Gastroesophageal sphincter (tissue), 4 donors: ENCODE measurements at regions not wholly inside any gene's neighbourhood (a gene's known extent, or its start where the extent isn't known, plus 50 kb on each side); places are given as distances from the start of the nearest gene placed in this dataset.

ENCODE experiments used
- ATAC-seq: fragments of 150-250 bp; one replicate; pipeline ENCODE4 v1.9.1; 2016; ENCODE audit warnings: mild to moderate bottlenecking, moderate library complexity
- H3K27ac ChIP-seq, 4 donors: fragments of 200-600 bp; sonication (generic) in 3 of 4; 1 replicate in 3 of 4; 2 replicates in 1 of 4; pipeline ENCODE4 v1.5.1; 2016 to 2019
- H3K27me3 ChIP-seq: fragments of 200-600 bp; sonication (generic); one replicate; pipeline ENCODE4 v1.5.1; 2019
- H3K36me3 ChIP-seq, 2 donors: fragments of 200-600 bp; sonication (generic); one replicate each; pipeline ENCODE4 v1.5.1; 2019; ENCODE audit warnings: control low read depth in 1 of 2
- H3K4me1 ChIP-seq, 3 donors: fragments of 200-600 bp; sonication (generic); 1 replicate in 2 of 3; 2 replicates in 1 of 3; pipeline ENCODE4 v1.5.1; 2016 to 2019; ENCODE audit warnings: control low read depth in 2 of 3
- H3K4me3 ChIP-seq, 2 donors: fragments of 200-600 bp; sonication (generic); one replicate each; pipeline ENCODE4 v1.5.1; 2019; ENCODE audit warnings: mild to moderate bottlenecking in 1 of 2, moderate library complexity in 1 of 2
- H3K9me3 ChIP-seq, 3 donors: fragments of 200-600 bp; sonication (generic); one replicate each; pipeline ENCODE4 v1.5.1; 2017 to 2019; ENCODE audit warnings: control low read depth in 2 of 3
- CTCF ChIP-seq, 4 experiments: fragments of 200-600 bp in 2 of 4; fragments of 450-650 bp in 2 of 4; sonication (generic) in 1 of 4; IDR thresholded peaks; one replicate each; pipeline ENCODE4 v1.5.1; 2017 to 2019; ENCODE audit warnings: antibody characterized with exemption in 4 of 4, mild to moderate bottlenecking in 2 of 4, moderate library complexity in 2 of 4
- EP300 ChIP-seq: sonication (generic); formaldehyde crosslinking; IDR thresholded peaks from one replicate; pipeline ENCODE4 v1.6.1; 2017; ENCODE audit warnings: antibody characterized with exemption, mild to moderate bottlenecking
- POLR2A ChIP-seq, 2 donors: fragments of 450-650 bp; IDR thresholded peaks; one replicate each; pipeline ENCODE4 v1.6.1; 2017; ENCODE audit warnings: antibody characterized with exemption in 2 of 2, mild to moderate bottlenecking in 2 of 2, moderate library complexity in 1 of 2
- POLR2AphosphoS5 ChIP-seq: sonication (generic); formaldehyde crosslinking; IDR thresholded peaks from one replicate; pipeline ENCODE4 v1.6.1; 2017; ENCODE audit warnings: antibody characterized with exemption
- WGBS, 2 donors: methylation state at CpG; one replicate each; pipeline ENCODE4 v1.1.5; 2018; ENCODE audit warnings: low coverage in 1 of 2; 5-methylcytosine and 5-hydroxymethylcytosine counted together

- H3K4me1 ChIP-seq: no peaks in the 10 kb centered on the region
- 83 to 92% methylated on average over 2 to 3 of the region's 3 CpGs for WGBS, 2 donors
- H3K9me3 ChIP-seq: peaks cover 0 to 7% (median 0%) of the 10 kb centered on the region in 3 donors
- no peak overlapping the region for H3K4me3 ChIP-seq
- H3K36me3 ChIP-seq: no peaks in the 10 kb centered on the region
- no peak overlapping the region for H3K27ac ChIP-seq
- no peaks in the 10 kb centered on the region for H3K27me3 ChIP-seq
- TF ChIP-seq POLR2A (IDR thresholded peaks at IDR 0.05): no peak
- ATAC-seq: no peak
These were observed 83.9 kb upstream of the SORBS2 start for GRCh38 chr4:185895866-185896265.

DNA sequence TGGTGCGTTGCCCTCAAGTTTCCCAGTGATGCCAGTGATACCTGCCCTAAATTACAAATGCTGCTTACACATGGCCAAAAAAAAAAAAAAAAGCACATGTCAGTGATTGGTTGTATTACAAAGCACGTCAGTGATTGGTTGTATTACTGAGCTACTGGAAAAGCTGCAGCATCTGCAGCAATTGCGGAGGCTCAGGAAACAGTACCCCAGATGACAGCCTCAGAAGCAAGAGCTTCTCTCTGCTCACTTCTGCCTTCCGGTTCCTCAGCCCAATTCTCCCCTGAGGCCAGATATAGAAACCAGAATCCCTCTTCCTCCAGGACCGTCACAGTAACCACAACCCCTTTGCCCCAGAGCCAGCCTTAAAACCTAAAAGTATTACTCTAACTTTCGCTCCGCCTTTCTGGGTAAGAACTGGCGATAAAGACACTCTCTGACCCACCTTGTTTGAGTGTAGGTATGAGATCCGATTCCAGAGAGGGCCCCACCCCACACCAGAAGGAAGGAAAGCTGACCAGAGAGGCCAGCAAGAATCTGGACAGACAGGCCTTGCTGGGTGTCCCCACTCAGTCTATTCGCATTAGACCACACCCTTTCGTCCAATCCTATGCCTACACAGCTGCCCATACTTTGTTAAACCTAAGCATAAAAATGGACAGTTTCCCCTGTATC lies 85.0 kb upstream of the SORBS2 start:
- WGBS, 2 donors: 80 to 83% methylated on average over 5 of the region's 11 CpGs
- H3K4me1 ChIP-seq: no peaks in the 10 kb centered on the region
- TF ChIP-seq EP300 (no peak), POLR2AphosphoS5 (no peak), POLR2A (IDR thresholded peaks at IDR 0.05) (no peak), CTCF (IDR thresholded peaks at IDR 0.05) (no peak)
- H3K4me3 ChIP-seq: no peak overlapping the region
- H3K9me3 ChIP-seq: peaks cover 0 to 7% (median 0%) of the 10 kb centered on the region in 3 donors
- H3K27ac ChIP-seq: no peak overlapping the region
- no peak for ATAC-seq
- H3K36me3 ChIP-seq: no peaks in the 10 kb centered on the region
- H3K27me3 ChIP-seq: no peaks in the 10 kb centered on the region

DNA sequence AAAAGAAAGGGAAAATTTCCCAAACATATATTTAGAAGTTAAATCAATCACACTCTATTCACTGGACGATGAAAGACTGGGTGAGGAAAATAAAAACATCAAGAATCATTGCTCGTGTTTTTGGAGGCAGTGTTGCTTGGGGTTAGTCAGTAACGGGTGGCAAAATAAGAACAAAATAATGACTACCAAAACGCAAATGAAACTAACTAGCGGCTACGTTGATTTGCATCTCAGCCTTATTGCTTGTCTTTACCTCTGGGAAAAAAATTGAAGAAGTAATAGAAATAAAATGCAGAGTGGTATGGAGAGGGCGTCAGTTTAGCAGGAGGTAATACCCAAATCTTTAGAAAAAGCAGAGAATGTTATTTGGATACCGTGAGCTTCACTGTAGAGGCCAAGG lies 86.4 kb upstream of the SORBS2 start:
- Histone ChIP-seq H3K4me3 (no peak overlapping the region), H3K4me1 (no peaks in the 10 kb centered on the region), H3K9me3 (peaks cover 0 to 3% (median 0%) of the 10 kb centered on the region in 3 donors), H3K36me3 (no peaks in the 10 kb centered on the region), H3K27ac (no peak overlapping the region), H3K27me3 (no peaks in the 10 kb centered on the region)
- TF ChIP-seq POLR2A (IDR thresholded peaks at IDR 0.05): no peak
- TF ChIP-seq EP300: no peak
- TF ChIP-seq CTCF (IDR thresholded peaks at IDR 0.05): no peak
- no peak for TF ChIP-seq POLR2AphosphoS5
- 57 to 75% methylated on average over 7 to 8 of the region's 8 CpGs for WGBS, 2 donors
- ATAC-seq: no peak

GRCh38 chr4:185899833-185900232 lies 87.8 kb upstream of the SORBS2 start:
- no peaks in the 10 kb centered on the region for H3K4me1 ChIP-seq
- H3K36me3 ChIP-seq: no peaks in the 10 kb centered on the region
- H3K27ac ChIP-seq: no peak overlapping the region
- no peak for TF ChIP-seq POLR2A (IDR thresholded peaks at IDR 0.05)
- TF ChIP-seq POLR2AphosphoS5: no peak
- no peaks in the 10 kb centered on the region for H3K27me3 ChIP-seq
- 78 to 86% methylated on average over 3 to 4 of the region's 4 CpGs for WGBS, 2 donors
- H3K9me3 ChIP-seq: no peaks in the 10 kb centered on the region
- no peak for ATAC-seq
- no peak overlapping the region for H3K4me3 ChIP-seq

DNA sequence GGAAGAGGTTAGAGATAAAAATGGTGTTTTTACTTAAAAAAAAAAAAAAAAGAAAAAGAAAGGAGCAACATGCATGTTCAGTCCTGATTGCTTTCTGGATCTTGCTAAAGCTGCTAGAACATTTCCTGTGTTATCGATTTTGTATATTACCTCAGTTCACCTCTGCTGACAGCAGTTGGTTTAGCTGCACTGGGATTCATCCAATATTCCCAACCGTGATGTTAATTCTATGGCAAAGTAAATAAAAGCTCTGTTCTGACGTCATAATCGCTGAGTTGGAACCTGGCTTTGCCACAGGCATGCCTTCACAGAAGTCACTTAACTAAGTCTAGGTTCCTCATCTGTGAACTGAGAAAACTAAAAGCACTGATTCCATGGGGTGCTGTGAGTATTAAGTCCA lies 90.7 kb upstream of the SORBS2 start:
- TF ChIP-seq POLR2A (IDR thresholded peaks at IDR 0.05) (no peak), CTCF (IDR thresholded peaks at IDR 0.05) (no peak), EP300 (no peak), POLR2AphosphoS5 (no peak)
- H3K9me3 ChIP-seq: no peaks in the 10 kb centered on the region
- no peaks in the 10 kb centered on the region for H3K27me3 ChIP-seq
- H3K36me3 ChIP-seq: no peaks in the 10 kb centered on the region
- H3K4me1 ChIP-seq: no peaks in the 10 kb centered on the region
- ATAC-seq: no peak
- no peak overlapping the region for H3K27ac ChIP-seq
- no peak overlapping the region for H3K4me3 ChIP-seq
- WGBS, 2 donors: 73 to 78% methylated on average over 2 to 4 of the region's 4 CpGs

DNA sequence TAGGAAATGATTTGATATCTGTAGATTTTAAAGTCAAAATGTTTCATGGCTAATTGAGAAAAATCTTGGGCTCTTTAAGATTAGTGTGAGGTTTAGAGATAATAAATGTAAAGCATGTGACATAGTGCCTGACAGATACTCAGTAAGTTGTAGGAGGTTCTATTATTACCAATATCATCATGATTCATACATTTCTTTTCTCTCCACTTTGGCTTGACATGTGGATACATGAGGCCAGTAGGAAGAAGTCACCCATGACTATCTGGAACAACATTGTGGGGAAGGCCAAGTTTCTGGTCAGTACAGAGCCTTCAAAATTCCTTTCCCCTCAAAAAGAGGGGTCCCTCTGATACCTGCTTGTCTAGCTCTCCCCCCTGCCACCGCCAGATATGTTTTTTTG lies 91.2 kb upstream of the SORBS2 start:
- Histone ChIP-seq H3K4me3 (no peak overlapping the region), H3K4me1 (no peaks in the 10 kb centered on the region), H3K36me3 (no peaks in the 10 kb centered on the region), H3K9me3 (no peaks in the 10 kb centered on the region), H3K27me3 (no peaks in the 10 kb centered on the region), H3K27ac (no peak overlapping the region)
- no peak for ATAC-seq
- TF ChIP-seq CTCF (IDR thresholded peaks at IDR 0.05) (no peak), EP300 (no peak), POLR2AphosphoS5 (no peak), POLR2A (IDR thresholded peaks at IDR 0.05) (no peak)
- WGBS, 2 donors: 100% methylated on average over 1 of the region's 1 CpG
